ENCODE measurements at regions not wholly inside any gene's neighbourhood (a gene's known extent, or its start where the extent isn't known, plus 50 kb on each side); places are given as distances from the start of the nearest gene placed in this dataset.

DNA sequence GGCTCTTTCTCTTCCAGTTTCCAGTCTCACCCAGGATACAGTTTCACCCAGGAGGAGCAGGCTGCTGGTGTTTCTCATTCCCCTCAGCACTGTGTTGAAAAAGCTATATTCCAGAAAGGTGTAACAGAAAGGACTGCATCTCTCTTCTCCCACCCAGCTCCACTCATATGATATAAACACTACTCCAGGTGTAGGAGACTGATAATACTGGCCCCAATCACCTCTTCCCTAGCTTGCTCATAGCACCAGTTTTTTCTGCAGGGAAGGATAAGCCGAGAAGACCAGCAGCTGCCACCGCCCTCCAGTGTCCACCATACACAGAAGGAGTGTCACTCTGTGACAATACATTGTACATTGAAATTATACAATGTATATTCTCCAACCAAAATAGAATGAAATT is 105.5 kb upstream of the STK26 start:
- TF ChIP-seq CTCF (IDR thresholded peaks at IDR 0.05; ENCODE audit: low read depth, low read length, missing input control) (no peak), GABPA (IDR thresholded peaks at IDR 0.05 in 1 of 2, conservative IDR thresholded peaks at IDR 0.05 in 1 of 2) (no peak), ATF3 (IDR thresholded peaks at IDR 0.05) (no peak)

All from liver (tissue), 3 donors.